ENCODE measurements at regions not wholly inside any gene's neighbourhood (a gene's known extent, or its start where the extent isn't known, plus 50 kb on each side); places are given as distances from the start of the nearest gene placed in this dataset.

GRCh38 chr7:52656098-52656497, 379.3 kb upstream of the POM121L12 start:
- no peak overlapping the region for H3K27ac ChIP-seq (ENCODE audit: low read depth, low read length)
- no peak for DNase-seq (ENCODE audit: low read depth in 4 of 6, low spot score in 6 of 6)
- H3K4me3 ChIP-seq (ENCODE audit: low read depth, low read length) = no peak overlapping the region
- H3K36me3 ChIP-seq (ENCODE audit: control insufficient read depth, insufficient read depth, low read length) = no peaks in the 10 kb centered on the region
- no peaks in the 10 kb centered on the region for H3K27me3 ChIP-seq (ENCODE audit: control insufficient read depth, insufficient read depth, low read length)
- H3K9me3 ChIP-seq (ENCODE audit: control insufficient read depth, insufficient read depth, low read length) = no peaks in the 10 kb centered on the region
- H3K4me1 ChIP-seq (ENCODE audit: control insufficient read depth, insufficient read depth, low read length) = no peaks in the 10 kb centered on the region
- no CpG with 5 or more reads among the region's 3 CpGs for WGBS (ENCODE audit: insufficient coverage)

GRCh38 chr7:52652621-52653020, 382.8 kb upstream of the POM121L12 start:
- Histone ChIP-seq H3K36me3 (ENCODE audit: control insufficient read depth, insufficient read depth, low read length) (no peaks in the 10 kb centered on the region), H3K9me3 (ENCODE audit: control insufficient read depth, insufficient read depth, low read length) (no peaks in the 10 kb centered on the region), H3K27ac (ENCODE audit: low read depth, low read length) (no peak overlapping the region), H3K27me3 (ENCODE audit: control insufficient read depth, insufficient read depth, low read length) (no peaks in the 10 kb centered on the region), H3K4me3 (ENCODE audit: low read depth, low read length) (no peak overlapping the region), H3K4me1 (ENCODE audit: control insufficient read depth, insufficient read depth, low read length) (no peaks in the 10 kb centered on the region)
- peak in 1 of 6 donors; percentile 22 for DNase-seq (ENCODE audit: low read depth in 4 of 6, low spot score in 6 of 6)
- WGBS (ENCODE audit: insufficient coverage) = no CpG with 5 or more reads among the region's 1 CpG

GRCh38 chr7:52648872-52649271, 386.6 kb upstream of the POM121L12 start:
- no peak overlapping the region for H3K4me3 ChIP-seq (ENCODE audit: low read depth, low read length)
- peaks cover 2% of the 10 kb centered on the region for H3K9me3 ChIP-seq (ENCODE audit: control insufficient read depth, insufficient read depth, low read length)
- WGBS (ENCODE audit: insufficient coverage) = no CpG with 5 or more reads among the region's 1 CpG
- H3K4me1 ChIP-seq (ENCODE audit: control insufficient read depth, insufficient read depth, low read length) = no peaks in the 10 kb centered on the region
- no peak overlapping the region for H3K27ac ChIP-seq (ENCODE audit: low read depth, low read length)
- no peak for DNase-seq (ENCODE audit: low read depth in 4 of 6, low spot score in 6 of 6)
- no peaks in the 10 kb centered on the region for H3K36me3 ChIP-seq (ENCODE audit: control insufficient read depth, insufficient read depth, low read length)
- no peaks in the 10 kb centered on the region for H3K27me3 ChIP-seq (ENCODE audit: control insufficient read depth, insufficient read depth, low read length)

- WGBS (ENCODE audit: insufficient coverage) = no CpG with 5 or more reads among the region's 1 CpG
- H3K4me3 ChIP-seq (ENCODE audit: low read depth, low read length) = no peak overlapping the region
These were observed 388.4 kb upstream of the POM121L12 start for GRCh38 chr7:52647046-52647445.

GRCh38 chr7:52639981-52640380, 395.5 kb upstream of the POM121L12 start:
- H3K27me3 ChIP-seq (ENCODE audit: control insufficient read depth, insufficient read depth, low read length) = no peaks in the 10 kb centered on the region
- H3K4me3 ChIP-seq (ENCODE audit: low read depth, low read length) = no peak overlapping the region
- 72% methylated on average over 3 of the region's 4 CpGs for whole genome bisulfite sequencing (ENCODE audit: insufficient coverage)
- no peak for DNase-seq (ENCODE audit: low read depth in 4 of 6, low spot score in 6 of 6)
- no peaks in the 10 kb centered on the region for H3K9me3 ChIP-seq (ENCODE audit: control insufficient read depth, insufficient read depth, low read length)
- no peaks in the 10 kb centered on the region for H3K36me3 ChIP-seq (ENCODE audit: control insufficient read depth, insufficient read depth, low read length)
- no peak overlapping the region for H3K27ac ChIP-seq (ENCODE audit: low read depth, low read length)
- no peaks in the 10 kb centered on the region for H3K4me1 ChIP-seq (ENCODE audit: control insufficient read depth, insufficient read depth, low read length)

More at GRCh38 chr7:52647046-52647445, 388.4 kb upstream of the POM121L12 start:
- no peak overlapping the region for H3K27ac ChIP-seq (ENCODE audit: low read depth, low read length)
- no peaks in the 10 kb centered on the region for H3K4me1 ChIP-seq (ENCODE audit: control insufficient read depth, insufficient read depth, low read length)
- H3K9me3 ChIP-seq (ENCODE audit: control insufficient read depth, insufficient read depth, low read length) = peaks cover 2% of the 10 kb centered on the region
- DNase-seq (ENCODE audit: low read depth in 4 of 6, low spot score in 6 of 6) = no peak
- H3K36me3 ChIP-seq (ENCODE audit: control insufficient read depth, insufficient read depth, low read length) = no peaks in the 10 kb centered on the region
- no peaks in the 10 kb centered on the region for H3K27me3 ChIP-seq (ENCODE audit: control insufficient read depth, insufficient read depth, low read length)

- H3K36me3 ChIP-seq (ENCODE audit: control insufficient read depth, insufficient read depth, low read length) = no peaks in the 10 kb centered on the region
- no peak for DNase-seq (ENCODE audit: low read depth in 4 of 6, low spot score in 6 of 6)
- no peaks in the 10 kb centered on the region for H3K27me3 ChIP-seq (ENCODE audit: control insufficient read depth, insufficient read depth, low read length)
- no peaks in the 10 kb centered on the region for H3K4me1 ChIP-seq (ENCODE audit: control insufficient read depth, insufficient read depth, low read length)
- no peak overlapping the region for H3K4me3 ChIP-seq (ENCODE audit: low read depth, low read length)
- H3K27ac ChIP-seq (ENCODE audit: low read depth, low read length) = no peak overlapping the region
- H3K9me3 ChIP-seq (ENCODE audit: control insufficient read depth, insufficient read depth, low read length) = no peaks in the 10 kb centered on the region
These were observed 396.3 kb upstream of the POM121L12 start for GRCh38 chr7:52639126-52639525.

GRCh38 chr7:52635021-52635420, 400.4 kb upstream of the POM121L12 start:
- peak in 1 of 6 donors; percentile 47 for DNase-seq (ENCODE audit: low read depth in 4 of 6, low spot score in 6 of 6)
- Histone ChIP-seq H3K27me3 (ENCODE audit: control insufficient read depth, insufficient read depth, low read length) (no peaks in the 10 kb centered on the region), H3K36me3 (ENCODE audit: control insufficient read depth, insufficient read depth, low read length) (no peaks in the 10 kb centered on the region), H3K4me1 (ENCODE audit: control insufficient read depth, insufficient read depth, low read length) (no peaks in the 10 kb centered on the region), H3K4me3 (ENCODE audit: low read depth, low read length) (no peak overlapping the region), H3K27ac (ENCODE audit: low read depth, low read length) (no peak overlapping the region), H3K9me3 (ENCODE audit: control insufficient read depth, insufficient read depth, low read length) (no peaks in the 10 kb centered on the region)
- WGBS (ENCODE audit: insufficient coverage) = 100% methylated on average over 1 of the region's 3 CpGs

- Histone ChIP-seq H3K4me1 (ENCODE audit: control insufficient read depth, insufficient read depth, low read length) (no peaks in the 10 kb centered on the region), H3K36me3 (ENCODE audit: control insufficient read depth, insufficient read depth, low read length) (no peaks in the 10 kb centered on the region), H3K9me3 (ENCODE audit: control insufficient read depth, insufficient read depth, low read length) (no peaks in the 10 kb centered on the region), H3K4me3 (ENCODE audit: low read depth, low read length) (no peak overlapping the region), H3K27ac (ENCODE audit: low read depth, low read length) (no peak overlapping the region), H3K27me3 (ENCODE audit: control insufficient read depth, insufficient read depth, low read length) (no peaks in the 10 kb centered on the region)
- no peak for DNase-seq (ENCODE audit: low read depth in 4 of 6, low spot score in 6 of 6)
- no CpG with 5 or more reads among the region's 1 CpG for WGBS (ENCODE audit: insufficient coverage)
These were observed 414.6 kb upstream of the POM121L12 start for GRCh38 chr7:52620849-52621248.

GRCh38 chr7:52616552-52616951, 418.9 kb upstream of the POM121L12 start:
- H3K36me3 ChIP-seq (ENCODE audit: control insufficient read depth, insufficient read depth, low read length) = no peaks in the 10 kb centered on the region
- no peak overlapping the region for H3K27ac ChIP-seq (ENCODE audit: low read depth, low read length)
- no peak for DNase-seq (ENCODE audit: low read depth in 4 of 6, low spot score in 6 of 6)
- H3K27me3 ChIP-seq (ENCODE audit: control insufficient read depth, insufficient read depth, low read length) = no peaks in the 10 kb centered on the region
- 92% methylated on average over 2 of the region's 2 CpGs for WGBS (ENCODE audit: insufficient coverage)
- H3K4me1 ChIP-seq (ENCODE audit: control insufficient read depth, insufficient read depth, low read length) = no peaks in the 10 kb centered on the region
- no peaks in the 10 kb centered on the region for H3K9me3 ChIP-seq (ENCODE audit: control insufficient read depth, insufficient read depth, low read length)
- no peak overlapping the region for H3K4me3 ChIP-seq (ENCODE audit: low read depth, low read length)

GRCh38 chr7:52615021-52615695, 420.3 kb upstream of the POM121L12 start:
- Histone ChIP-seq H3K9me3 (ENCODE audit: control insufficient read depth, insufficient read depth, low read length) (no peaks in the 10 kb centered on the region), H3K4me1 (ENCODE audit: control insufficient read depth, insufficient read depth, low read length) (no peaks in the 10 kb centered on the region), H3K36me3 (ENCODE audit: control insufficient read depth, insufficient read depth, low read length) (no peaks in the 10 kb centered on the region), H3K27me3 (ENCODE audit: control insufficient read depth, insufficient read depth, low read length) (no peaks in the 10 kb centered on the region), H3K27ac (ENCODE audit: low read depth, low read length) (no peak overlapping the region), H3K4me3 (ENCODE audit: low read depth, low read length) (no peak overlapping the region)
- WGBS (ENCODE audit: insufficient coverage) = no CpG with 5 or more reads among the region's 2 CpGs
- peak in 4 of 6 donors; percentile 26 to 92 (median 28) for DNase-seq (ENCODE audit: low read depth in 4 of 6, low spot score in 6 of 6)

Measured in spinal cord (tissue), 9 donors.